ENCODE measurements at regions not wholly inside any gene's neighbourhood (a gene's known extent, or its start where the extent isn't known, plus 50 kb on each side); places are given as distances from the start of the nearest gene placed in this dataset.

GRCh38 chr2:220946552-220946951 is 625.6 kb downstream of the EPHA4 start:
- ChIA-PET CTCF (no interaction called here), POLR2A (interaction anchor here (0.7 kb wide), 1 partner anchor 110 kb away, joined by 4 read pairs; no protein-coding TSS in a partner anchor)
- DNase-seq, result no peak
- Mint-ChIP-seq H3K4me1 (no peaks in the 10 kb centered on the region), H3K9me3 (no peaks in the 10 kb centered on the region), H3K4me3 (no peak overlapping the region), H3K27me3 (peaks cover 1% of the 10 kb centered on the region), H3K27ac (no peak overlapping the region), H3K36me3 (ENCODE audit: low read depth) (no peaks in the 10 kb centered on the region)
- intact Hi-C loops (cut with micrococcal nuclease), result no loop called here
- no peak for ATAC-seq (ENCODE audit: low read depth)
- no peak for TF ChIP-seq CTCF (IDR thresholded peaks at IDR 0.05)

GRCh38 chr2:220948579-220948978 is 623.5 kb downstream of the EPHA4 start:
- no peak for DNase-seq

GRCh38 chr2:220949466-220949865 is 622.6 kb downstream of the EPHA4 start:
- H3K27me3 Mint-ChIP-seq, result peaks cover 1% of the 10 kb centered on the region
- POLR2A ChIA-PET, result no interaction called here
- H3K36me3 Mint-ChIP-seq (ENCODE audit: low read depth), result no peaks in the 10 kb centered on the region
- no peak overlapping the region for H3K27ac Mint-ChIP-seq
- H3K9me3 Mint-ChIP-seq, result peaks cover 2% of the 10 kb centered on the region
- no peak for TF ChIP-seq CTCF (IDR thresholded peaks at IDR 0.05)
- intact Hi-C loops (cut with micrococcal nuclease), result no loop called here
- DNase-seq (no peak), ATAC-seq (ENCODE audit: low read depth) (no peak)
- CTCF ChIA-PET, result no interaction called here
- H3K4me3 Mint-ChIP-seq, result no peak overlapping the region
- no peaks in the 10 kb centered on the region for H3K4me1 Mint-ChIP-seq

More at GRCh38 chr2:220948579-220948978, 623.5 kb downstream of the EPHA4 start:
- POLR2A ChIA-PET, result no interaction called here
- Mint-ChIP-seq H3K4me3 (no peak overlapping the region), H3K9me3 (peaks cover 2% of the 10 kb centered on the region), H3K36me3 (ENCODE audit: low read depth) (no peaks in the 10 kb centered on the region), H3K27me3 (peaks cover 1% of the 10 kb centered on the region), H3K4me1 (no peaks in the 10 kb centered on the region), H3K27ac (no peak overlapping the region)
- TF ChIP-seq CTCF (IDR thresholded peaks at IDR 0.05), result no peak
- ATAC-seq (ENCODE audit: low read depth), result no peak
- CTCF ChIA-PET, result no interaction called here
- intact Hi-C loops (cut with micrococcal nuclease), result no loop called here

DNA sequence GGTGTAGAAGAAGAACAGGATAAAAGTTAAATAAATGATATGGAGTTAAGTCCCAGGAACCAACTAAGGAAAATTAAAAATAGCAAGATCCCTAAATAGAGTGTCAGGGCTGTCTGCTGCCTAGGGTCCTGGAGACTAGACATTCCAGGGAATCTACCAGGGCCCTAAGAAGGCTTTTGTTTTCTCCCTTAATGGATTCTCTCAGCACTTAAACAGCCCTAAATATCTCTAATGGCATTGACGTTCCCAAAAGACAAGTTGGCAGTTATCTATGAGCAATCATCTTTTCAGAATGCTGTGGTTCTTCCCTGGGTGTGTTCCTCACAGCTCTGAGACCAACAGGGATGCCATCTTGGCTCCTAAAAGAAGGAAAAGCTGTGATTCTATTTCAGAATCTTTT is 616.3 kb downstream of the EPHA4 start:
- Mint-ChIP-seq H3K36me3 (ENCODE audit: low read depth) (no peaks in the 10 kb centered on the region), H3K4me1 (no peaks in the 10 kb centered on the region), H3K9me3 (peaks cover 2% of the 10 kb centered on the region), H3K27ac (no peak overlapping the region), H3K4me3 (no peak overlapping the region), H3K27me3 (peaks cover 5% of the 10 kb centered on the region)
- ChIA-PET POLR2A (no interaction called here), CTCF (no interaction called here)
- intact Hi-C loops (cut with micrococcal nuclease), result no loop called here
- DNase-seq (no peak), ATAC-seq (ENCODE audit: low read depth) (no peak)
- no peak for TF ChIP-seq CTCF (IDR thresholded peaks at IDR 0.05)

GRCh38 chr2:220956429-220956828 is 615.7 kb downstream of the EPHA4 start:
- Mint-ChIP-seq H3K9me3 (peaks cover 2% of the 10 kb centered on the region), H3K27me3 (peaks cover 5% of the 10 kb centered on the region), H3K4me1 (no peaks in the 10 kb centered on the region), H3K36me3 (ENCODE audit: low read depth) (no peaks in the 10 kb centered on the region), H3K27ac (no peak overlapping the region), H3K4me3 (no peak overlapping the region)
- ATAC-seq (ENCODE audit: low read depth), result no peak
- intact Hi-C loops (cut with micrococcal nuclease), result no loop called here
- no peak for DNase-seq
- TF ChIP-seq CTCF (IDR thresholded peaks at IDR 0.05), result no peak
- POLR2A ChIA-PET, result no interaction called here
- CTCF ChIA-PET, result no interaction called here
